ENCODE measurements at regions not wholly inside any gene's neighbourhood (a gene's known extent, or its start where the extent isn't known, plus 50 kb on each side); places are given as distances from the start of the nearest gene placed in this dataset.

GRCh38 chr19:28023064-28023463, 1189.9 kb downstream of the UQCRFS1 start:
- Histone ChIP-seq H3K4me1 (ENCODE audit: control insufficient read depth, extremely low read depth, insufficient read depth, low read length) (no peaks in the 10 kb centered on the region), H3K27me3 (ENCODE audit: control insufficient read depth in 2 of 2, insufficient read depth in 2 of 2, low read length in 2 of 2) (no peaks in the 10 kb centered on the region), H3K79me2 (ENCODE audit: control insufficient read depth, insufficient read depth, low read length) (no peaks in the 10 kb centered on the region), H3K9ac (replicated peaks; ENCODE audit: extremely low read depth, insufficient read depth, low read length) (no peak overlapping the region), H3K4me3 (replicated peaks in 1 of 3; ENCODE audit: insufficient read depth in 1 of 3, low read depth in 1 of 3, low read length in 3 of 3) (no peak overlapping the region), H2AFZ (ENCODE audit: low read depth, low read length) (no peak overlapping the region), H3K9me3 (replicated peaks; ENCODE audit: control insufficient read depth, insufficient read depth, low read length) (peaks cover 3% of the 10 kb centered on the region), H3K27ac (ENCODE audit: insufficient read depth, low read depth, low read length) (no peak overlapping the region), H3K36me3 (ENCODE audit: control insufficient read depth in 2 of 2, extremely low read depth in 1 of 2, insufficient read depth in 2 of 2, low read length in 2 of 2) (no peaks in the 10 kb centered on the region), H3K9me1 (replicated peaks; ENCODE audit: control insufficient read depth, extremely low read depth, insufficient read depth, low read length) (no peaks in the 10 kb centered on the region), H3K4me2 (ENCODE audit: insufficient read depth, low read length) (no peak overlapping the region), H4K20me1 (replicated peaks; ENCODE audit: control insufficient read depth, extremely low read depth, insufficient read depth, low read length) (no peaks in the 10 kb centered on the region)
- no peak for TF ChIP-seq GATA2 (IDR thresholded peaks at IDR 0.05; ENCODE audit: insufficient read depth, insufficient read length, low read depth, low read length)
- no peak for TF ChIP-seq POLR2A (IDR thresholded peaks at IDR 0.05; ENCODE audit: low read depth, low read length)
- TF ChIP-seq MYC (IDR thresholded peaks at IDR 0.05; ENCODE audit: low read depth, low read length): no peak
- TF ChIP-seq, protein P1, sequence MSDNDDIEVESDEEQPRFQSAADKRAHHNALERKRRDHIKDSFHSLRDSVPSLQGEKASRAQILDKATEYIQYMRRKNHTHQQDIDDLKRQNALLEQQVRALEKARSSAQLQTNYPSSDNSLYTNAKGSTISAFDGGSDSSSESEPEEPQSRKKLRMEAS (IDR thresholded peaks at IDR 0.05; ENCODE audit: insufficient read depth, insufficient read length): no peak
- no peak for TF ChIP-seq FOS (IDR thresholded peaks at IDR 0.05; ENCODE audit: borderline replicate concordance, insufficient read depth, low read length)
- no peak for TF ChIP-seq JUN (IDR thresholded peaks at IDR 0.05; ENCODE audit: borderline replicate concordance, insufficient read depth, insufficient read length, low read depth)
- TF ChIP-seq CTCF (IDR thresholded peaks at IDR 0.05; ENCODE audit: extremely low read depth in 1 of 2, insufficient read depth in 1 of 2, low read depth in 1 of 2, low read length in 2 of 2): no peak
- TF ChIP-seq EZH2 (IDR thresholded peaks at IDR 0.05; ENCODE audit: borderline replicate concordance, low read depth, low read length, severe bottlenecking): no peak
- TF ChIP-seq POLR2AphosphoS5 (IDR thresholded peaks at IDR 0.05; ENCODE audit: insufficient read depth, low read depth, low read length): no peak
- POLR2A ChIA-PET: no interaction called here
- CTCF ChIA-PET: no interaction called here
- dilution Hi-C loops (cut with MboI; ENCODE audit: extremely low pct_ligation_motif_present, low sequenced_read_pairs): no loop called here
- FAIRE-seq: no peak
- intact Hi-C loops (cut with micrococcal nuclease): no loop called here
- no TSS peak for BruUV-seq (replicated peaks)
- DNase-seq (ENCODE audit: low read depth, low spot score): no peak

All from endothelial cell of umbilical vein (primary cell).